Body of pancreas (tissue), 4 donors: ENCODE measurements at regions not wholly inside any gene's neighbourhood (a gene's known extent, or its start where the extent isn't known, plus 50 kb on each side); places are given as distances from the start of the nearest gene placed in this dataset.

Experiments used
- CTCF ChIP-seq, 7 experiments: fragments of 450-650 bp in 4 of 7; fragments of 200-600 bp in 3 of 7; sonication (generic) in 3 of 7; IDR thresholded peaks; one replicate each; pipeline ENCODE4 v1.5.1; 2016 to 2019; ENCODE audit warnings: antibody characterized with exemption in 7 of 7
- POLR2A ChIP-seq, 3 donors: fragments of 450-650 bp; IDR thresholded peaks; one replicate each; pipeline ENCODE4 v1.6.1; 2016; ENCODE audit warnings: antibody characterized with exemption in 3 of 3, mild to moderate bottlenecking in 2 of 3

GRCh38 chr5:23893561-23893960 is 386.2 kb downstream of the PRDM9 start:
- TF ChIP-seq CTCF (IDR thresholded peaks at IDR 0.05) (no peak), POLR2A (IDR thresholded peaks at IDR 0.05) (no peak)
